ENCODE measurements at regions not wholly inside any gene's neighbourhood (a gene's known extent, or its start where the extent isn't known, plus 50 kb on each side); places are given as distances from the start of the nearest gene placed in this dataset.

DNA sequence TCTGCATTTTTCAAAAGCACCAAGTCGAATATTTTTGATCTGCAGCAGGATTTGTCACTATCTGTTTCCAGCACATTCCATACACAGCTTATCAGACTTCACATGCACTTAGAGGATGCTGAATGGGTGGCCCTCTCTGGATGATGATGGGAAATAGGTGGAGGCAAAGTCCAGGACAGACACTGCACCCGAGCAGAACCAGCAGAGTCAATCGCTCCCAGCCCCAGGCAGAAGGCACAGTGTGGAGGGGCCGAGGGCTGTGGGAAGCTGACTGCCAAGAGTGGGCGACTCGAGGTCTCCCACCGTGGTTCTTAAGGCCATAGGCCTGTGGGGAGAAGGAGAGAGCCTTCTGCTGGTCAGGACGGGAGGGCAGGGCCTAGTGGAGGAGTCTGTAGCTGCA lies 490.2 kb upstream of the MGMT start:
- DNase-seq (ENCODE audit: low spot score): no peak

DNA sequence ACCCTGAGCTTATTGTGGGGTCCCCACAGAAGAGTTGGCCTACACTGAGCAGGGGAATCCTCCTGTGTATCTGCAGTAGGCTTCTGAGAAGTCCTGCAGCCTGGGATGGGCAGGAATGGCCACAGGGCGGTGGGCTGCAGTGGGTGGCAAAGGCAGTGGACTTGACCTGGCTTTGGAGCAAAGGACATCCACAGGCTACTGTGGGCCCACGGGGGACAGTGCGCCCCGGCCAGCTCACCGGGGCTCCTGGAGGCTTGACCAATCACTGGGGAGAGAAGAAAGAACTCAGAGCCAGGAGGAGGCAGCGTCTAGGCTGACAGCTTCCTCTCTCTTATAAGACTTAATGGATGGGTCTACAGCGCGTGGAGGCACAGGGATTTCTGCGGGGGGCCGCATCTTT lies 488.8 kb upstream of the MGMT start:
- no peak for DNase-seq (ENCODE audit: low spot score)

DNA sequence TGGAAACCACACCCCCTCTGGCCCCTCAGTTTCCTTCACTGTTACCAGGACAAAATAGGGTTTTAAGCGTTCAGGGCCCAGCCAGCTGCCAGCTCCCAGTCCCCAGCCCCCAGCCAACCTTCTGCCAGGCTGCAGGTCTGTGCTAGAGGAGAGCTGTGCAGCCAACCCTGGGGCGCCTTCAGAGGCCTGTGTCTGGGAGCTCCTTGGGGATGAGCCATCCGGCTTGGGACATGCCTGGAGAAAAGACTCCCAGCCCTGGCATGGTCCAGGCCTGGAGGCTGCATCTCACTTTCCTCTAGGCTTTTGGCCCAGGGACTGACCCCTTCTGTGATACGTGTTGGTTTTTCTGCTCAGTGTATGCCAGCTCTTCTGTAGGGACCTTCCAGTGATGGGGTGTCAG lies 487.6 kb upstream of the MGMT start:
- DNase-seq (ENCODE audit: low spot score): no peak

DNA sequence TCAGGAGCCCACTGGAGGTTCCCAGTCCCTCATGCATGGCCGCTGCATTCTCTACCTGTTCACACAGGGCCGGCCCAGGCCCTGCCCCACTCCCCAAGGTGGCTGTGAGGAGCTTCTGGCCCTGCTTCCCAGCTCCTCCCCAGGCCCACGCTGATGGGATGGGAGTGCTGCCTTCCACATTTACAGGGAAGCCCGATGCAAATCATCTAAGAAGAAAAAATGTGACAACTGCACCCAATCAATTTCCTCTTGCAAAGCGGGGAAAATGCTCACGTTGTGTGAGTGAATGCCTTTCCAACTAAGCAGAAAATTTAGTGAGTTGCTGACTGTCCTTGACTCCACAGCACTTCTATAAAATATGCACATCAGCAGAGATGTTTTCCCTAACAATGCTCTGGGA lies 485.8 kb upstream of the MGMT start:
- DNase-seq (ENCODE audit: low spot score): no peak

DNA sequence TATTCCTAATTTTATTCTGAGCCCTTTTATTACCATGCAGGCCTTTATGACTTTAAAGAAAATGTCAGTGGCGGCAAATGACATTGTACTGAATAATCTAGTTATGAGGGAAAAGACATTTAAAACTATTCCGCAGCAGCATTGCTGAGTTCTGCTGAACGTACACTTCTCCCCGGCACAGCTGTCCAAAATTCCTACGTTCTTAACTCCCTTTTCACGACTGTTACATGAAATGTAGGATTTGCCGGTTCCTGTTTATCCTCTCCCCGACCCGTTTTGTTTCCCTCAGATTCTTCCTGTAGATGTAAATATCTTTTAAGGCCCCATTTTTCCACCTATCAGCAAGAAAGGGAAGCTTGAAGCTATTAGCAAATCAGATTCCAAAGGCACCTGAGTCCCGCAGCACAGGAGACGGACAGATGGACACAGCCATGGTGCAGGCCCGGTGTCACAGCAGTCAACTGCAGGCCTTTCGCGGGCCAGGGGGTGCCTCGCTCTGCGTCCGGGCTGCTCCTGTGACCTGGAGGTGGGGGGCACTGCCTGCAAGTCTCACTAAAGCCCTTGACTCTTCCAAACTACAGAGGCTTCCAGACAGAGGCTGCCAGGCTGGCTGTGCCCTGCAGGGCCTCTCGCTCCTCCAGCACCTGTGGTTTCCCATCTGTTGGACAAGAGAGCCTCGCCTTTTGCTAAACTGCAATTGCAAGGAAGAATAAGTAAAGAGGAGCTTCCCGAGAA lies 485.0 kb upstream of the MGMT start:
- DNase-seq (ENCODE audit: low spot score): no peak

DNA sequence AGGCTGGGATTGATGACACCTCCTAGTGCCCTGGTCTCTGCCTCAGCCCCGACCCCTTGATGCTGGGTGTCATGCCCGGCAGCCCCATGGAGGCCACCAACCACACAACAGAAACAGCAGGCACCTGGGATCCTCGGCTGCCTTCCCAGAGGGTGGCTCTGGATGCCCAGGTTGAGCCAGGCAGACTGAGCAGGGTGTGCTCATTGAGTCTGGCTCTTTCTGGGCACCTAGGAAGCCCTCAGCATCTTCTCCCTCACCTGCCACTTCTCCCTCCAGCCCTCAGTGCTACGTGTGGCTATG lies 484.5 kb upstream of the MGMT start:
- DNase-seq (ENCODE audit: low spot score): no peak

DNA sequence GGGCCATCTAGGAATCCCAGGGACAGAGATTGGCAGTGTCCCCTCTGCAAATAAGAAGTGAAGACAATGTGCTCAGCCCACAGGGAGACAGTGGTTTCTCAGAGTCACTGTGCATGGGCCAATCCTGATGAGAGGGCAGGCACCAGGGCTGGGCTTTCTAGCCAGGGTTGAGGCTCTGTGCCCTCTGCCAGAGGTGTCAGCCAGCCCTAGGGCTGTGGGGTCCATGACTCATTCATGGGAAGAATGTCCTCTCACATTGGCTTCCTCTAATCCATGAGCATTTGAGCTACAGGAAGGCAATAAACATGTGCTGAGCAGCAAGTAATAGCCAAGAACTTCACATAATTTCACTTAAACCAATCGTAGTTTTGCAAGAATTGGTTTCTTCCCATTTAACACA lies 482.0 kb upstream of the MGMT start:
- no peak for DNase-seq (ENCODE audit: low spot score)

DNA sequence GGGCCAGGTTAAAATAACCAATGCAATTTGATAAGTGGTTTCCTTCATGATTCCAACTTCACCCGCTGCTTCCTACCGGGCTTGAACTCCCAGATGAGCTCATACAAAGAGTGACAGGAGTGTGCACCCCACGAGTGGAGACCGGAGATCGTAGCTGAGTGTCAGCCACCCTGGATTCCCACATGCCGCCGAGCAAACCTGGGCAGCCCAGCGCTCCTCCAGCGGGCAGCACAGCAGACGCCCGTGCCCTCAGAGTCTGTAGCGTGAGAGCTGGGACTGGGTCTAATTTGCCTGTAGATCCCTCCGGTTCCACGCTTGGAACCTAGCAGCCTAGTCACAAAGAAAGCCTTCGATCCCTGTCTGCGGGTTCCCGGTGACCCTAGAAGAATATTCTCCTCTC lies 476.1 kb upstream of the MGMT start:
- no peak for DNase-seq (ENCODE audit: low spot score)

DNA sequence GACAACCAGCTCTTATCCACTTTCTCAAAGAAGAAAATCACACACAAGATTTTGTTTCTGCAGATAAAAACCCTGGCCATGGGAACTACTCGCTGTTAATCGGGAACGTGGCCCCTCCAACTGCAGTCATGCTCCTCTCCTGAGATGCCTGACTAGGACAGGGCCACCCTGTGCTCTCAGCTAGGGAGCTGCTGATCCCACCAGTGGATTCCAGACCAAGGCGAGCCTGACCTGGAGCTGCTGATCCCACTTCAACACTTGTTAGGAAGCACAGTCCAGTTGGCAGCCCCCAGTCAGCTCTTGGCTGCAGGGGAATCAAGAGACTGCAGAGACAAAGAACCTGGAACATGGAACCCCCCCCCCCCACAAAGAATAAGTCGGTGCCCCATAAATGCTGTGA lies 474.3 kb upstream of the MGMT start:
- no peak for DNase-seq (ENCODE audit: low spot score)

DNA sequence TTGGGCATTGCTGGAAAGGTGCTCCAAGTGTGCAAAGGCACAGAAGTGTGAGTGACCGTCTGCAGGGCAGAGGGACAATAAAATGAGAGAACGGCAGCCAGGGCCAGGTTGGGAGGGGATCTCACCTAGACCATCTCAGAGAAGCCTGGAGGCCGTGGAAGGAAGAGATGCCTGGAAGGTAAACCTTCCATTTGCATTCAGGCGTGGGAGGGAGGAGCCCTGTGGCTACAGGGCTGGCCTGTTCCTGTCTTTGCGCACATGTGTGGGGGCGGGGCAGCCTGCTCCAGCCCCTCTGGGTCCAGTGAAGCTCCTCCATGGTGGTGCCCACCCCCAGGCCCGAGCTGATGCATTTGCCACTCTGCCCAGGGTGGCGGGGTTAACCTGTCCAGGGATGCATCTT lies 473.6 kb upstream of the MGMT start:
- DNase-seq (ENCODE audit: low spot score): no peak

DNA sequence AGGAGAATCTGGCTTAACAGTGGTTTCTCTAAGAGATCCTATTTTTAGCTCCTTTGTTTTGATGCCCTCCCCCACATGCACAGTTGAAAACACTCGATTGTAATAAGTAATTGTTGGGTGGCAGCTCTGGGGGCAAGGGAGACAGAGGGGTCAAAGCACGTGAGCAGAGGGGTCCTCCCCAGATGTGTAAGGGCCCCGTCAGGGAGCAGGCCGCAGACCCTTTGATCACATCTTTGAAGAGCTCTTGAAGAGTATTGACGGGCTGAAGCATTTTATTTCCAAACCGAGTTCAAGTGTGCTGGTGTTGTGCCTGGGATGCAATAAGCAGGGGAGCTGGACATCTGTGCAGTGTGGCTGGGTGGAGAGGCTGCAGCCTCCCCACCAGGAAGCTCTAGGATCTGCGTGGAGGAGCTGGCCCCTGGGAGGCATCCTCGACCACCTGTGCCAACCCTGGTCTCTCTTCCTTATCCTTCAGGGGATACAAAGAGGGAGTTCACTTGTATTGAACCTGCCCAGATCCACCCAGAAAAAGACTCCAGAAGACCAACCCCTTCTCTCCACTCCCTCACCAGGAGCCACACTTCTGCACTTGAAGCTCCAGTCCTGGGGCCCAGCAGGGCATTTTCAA lies 473.0 kb upstream of the MGMT start:
- DNase-seq (ENCODE audit: low spot score): no peak

DNA sequence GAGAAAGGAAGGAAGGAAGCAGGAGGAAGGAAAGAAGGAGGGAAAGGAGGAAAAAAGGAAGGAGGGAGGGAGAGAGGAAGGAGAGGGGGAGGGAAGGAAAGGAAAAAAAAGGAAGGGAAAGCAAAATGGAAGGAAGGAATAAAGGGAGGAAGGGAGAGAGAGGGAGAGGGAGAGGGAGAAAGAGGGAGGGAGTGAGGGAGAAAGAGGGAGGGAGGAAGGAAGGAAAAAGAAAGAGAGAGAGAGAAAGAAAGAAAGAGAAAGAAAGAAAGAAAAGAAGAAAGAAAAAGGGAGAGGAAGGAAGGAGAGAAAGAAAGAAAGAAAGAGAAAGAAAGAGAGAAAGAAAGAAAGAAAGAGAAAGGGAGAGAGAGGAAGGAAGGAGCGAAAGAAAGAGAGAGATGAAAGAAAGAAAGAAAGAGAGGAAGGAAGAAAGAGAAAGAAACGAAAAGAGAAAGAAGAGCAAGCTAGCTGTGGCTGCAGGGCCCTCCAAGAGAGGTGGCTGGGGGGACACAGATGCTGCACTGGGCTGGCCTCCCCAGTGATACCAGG lies 472.4 kb upstream of the MGMT start:
- DNase-seq (ENCODE audit: low spot score): no peak

DNA sequence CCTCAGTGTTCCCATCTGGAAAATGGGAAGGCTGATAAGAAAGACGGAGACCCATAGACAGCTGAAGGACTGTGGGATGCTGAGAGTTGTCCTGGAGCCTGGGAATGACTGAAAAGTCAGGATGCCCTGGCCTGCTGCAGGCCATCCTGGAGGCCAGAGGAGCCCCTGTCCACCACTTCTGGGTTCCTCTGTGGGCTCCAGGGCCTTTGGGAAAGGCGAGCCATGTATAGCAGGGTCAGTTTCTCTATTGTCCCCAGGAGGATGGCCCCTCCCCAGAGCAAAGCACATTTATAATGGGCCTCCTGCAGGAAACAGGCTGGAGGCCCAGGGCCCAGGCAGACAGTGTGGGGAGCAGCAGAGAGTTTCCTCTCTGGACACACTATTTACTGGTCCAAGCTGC lies 471.4 kb upstream of the MGMT start:
- DNase-seq (ENCODE audit: low spot score): no peak

DNA sequence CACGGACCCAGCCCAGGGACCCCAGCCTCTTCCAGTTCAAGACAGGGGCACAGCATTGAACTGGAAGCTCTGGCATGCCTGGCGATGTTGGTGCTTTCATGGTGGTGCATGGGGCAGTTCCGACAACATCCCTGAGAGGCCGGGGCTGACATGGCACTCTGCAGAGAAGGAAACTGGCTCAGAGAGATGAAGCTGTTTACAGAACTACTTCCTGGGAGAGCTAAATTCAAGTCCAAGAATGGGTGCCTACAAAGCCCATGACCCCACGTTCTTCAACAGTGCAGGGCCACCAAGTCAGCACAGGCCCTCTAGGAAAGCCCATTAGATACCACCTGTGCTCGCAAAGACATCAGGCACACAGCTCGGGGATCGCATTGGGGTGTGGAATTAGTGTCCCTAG lies 470.9 kb upstream of the MGMT start:
- DNase-seq (ENCODE audit: low spot score): no peak

DNA sequence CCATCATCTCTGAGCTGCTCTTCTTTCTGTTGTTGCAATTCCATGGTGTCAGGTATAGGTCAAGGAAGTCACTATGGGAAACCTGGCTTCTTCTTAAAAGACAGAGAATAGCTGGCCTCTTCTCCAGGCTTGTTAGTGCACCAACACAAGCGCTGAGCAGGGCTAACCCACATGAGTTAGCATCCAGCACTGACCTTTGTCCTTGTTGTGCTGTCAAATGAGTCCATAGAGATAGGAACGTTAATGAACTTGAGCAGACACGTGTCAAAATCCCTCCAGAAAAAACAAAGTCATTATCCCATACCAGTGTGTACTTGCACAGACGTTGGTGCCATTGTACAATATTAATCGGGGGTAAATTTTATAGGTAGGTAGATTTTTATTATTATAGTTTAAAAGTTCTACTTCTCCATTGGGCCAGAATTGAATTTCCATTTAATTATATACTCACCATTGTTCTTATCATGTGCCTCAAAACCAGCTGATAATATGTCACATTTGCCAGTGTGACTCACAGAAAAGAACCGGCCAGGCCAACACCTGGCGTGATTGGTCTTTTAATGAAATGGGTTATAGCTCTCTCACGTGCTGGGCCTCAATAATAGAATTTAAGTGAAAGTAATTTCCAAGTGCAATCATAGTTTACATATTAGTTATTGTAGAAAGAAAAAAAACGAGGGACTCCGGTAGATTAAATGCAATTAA lies 468.8 kb upstream of the MGMT start:
- no peak for DNase-seq (ENCODE audit: low spot score)

DNA sequence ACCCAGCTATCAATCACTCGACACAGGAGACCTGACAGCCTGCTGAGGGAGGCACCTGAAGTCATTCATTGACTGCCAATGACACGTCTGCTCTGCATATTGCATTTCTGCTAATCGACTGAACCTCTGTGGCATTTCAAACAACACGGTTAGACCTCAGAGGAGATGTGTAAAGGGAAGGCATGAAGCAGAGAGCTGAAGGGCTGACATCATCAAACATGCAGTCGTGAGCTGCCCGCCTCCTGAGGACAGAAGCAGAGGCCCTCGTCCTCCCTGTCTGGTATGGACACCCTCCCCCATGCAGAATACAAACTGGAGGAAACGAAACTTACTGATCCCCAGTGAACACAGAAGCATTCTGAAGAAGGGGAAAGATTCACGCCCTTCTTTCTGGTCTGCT lies 462.6 kb upstream of the MGMT start:
- no peak for DNase-seq (ENCODE audit: low spot score)

DNA sequence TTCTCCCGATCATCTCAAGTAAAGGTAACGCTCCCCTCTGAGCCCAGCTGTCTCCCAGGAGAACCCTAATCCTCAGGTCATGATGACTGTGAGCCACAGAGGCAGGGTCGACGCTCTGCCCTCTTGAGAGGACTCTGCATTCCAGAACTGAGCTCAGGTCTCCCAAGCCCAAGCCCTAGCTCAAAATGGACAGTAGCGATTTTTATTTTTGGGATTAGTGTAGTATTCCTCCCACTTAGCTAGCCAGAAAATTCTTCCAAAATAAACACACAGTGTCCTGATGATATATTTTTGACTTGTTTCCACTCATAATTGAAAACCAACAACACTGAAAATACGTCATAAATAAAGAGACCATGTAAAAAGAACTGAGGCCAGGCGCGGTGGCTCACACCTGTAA lies 462.0 kb upstream of the MGMT start:
- DNase-seq (ENCODE audit: low spot score): no peak

DNA sequence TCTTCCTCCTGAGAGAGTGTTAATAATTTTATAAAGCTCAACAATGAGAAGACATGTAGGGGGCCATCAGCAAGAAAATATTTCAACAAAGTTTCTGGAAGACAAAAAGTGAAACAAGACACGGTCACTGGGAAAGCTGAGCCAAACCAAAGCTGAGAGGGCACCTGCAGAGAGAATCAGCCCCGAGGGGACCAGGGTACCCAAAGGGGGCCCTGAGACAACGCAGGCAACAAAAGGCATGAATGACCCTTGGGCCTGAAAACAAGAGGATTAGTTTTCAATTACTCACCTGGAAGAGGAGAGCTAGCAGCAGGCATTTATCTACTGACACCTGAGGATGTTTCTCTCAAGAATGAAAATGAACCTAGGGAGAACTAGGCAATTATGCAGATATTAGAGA lies 461.2 kb upstream of the MGMT start:
- no peak for DNase-seq (ENCODE audit: low spot score)

DNA sequence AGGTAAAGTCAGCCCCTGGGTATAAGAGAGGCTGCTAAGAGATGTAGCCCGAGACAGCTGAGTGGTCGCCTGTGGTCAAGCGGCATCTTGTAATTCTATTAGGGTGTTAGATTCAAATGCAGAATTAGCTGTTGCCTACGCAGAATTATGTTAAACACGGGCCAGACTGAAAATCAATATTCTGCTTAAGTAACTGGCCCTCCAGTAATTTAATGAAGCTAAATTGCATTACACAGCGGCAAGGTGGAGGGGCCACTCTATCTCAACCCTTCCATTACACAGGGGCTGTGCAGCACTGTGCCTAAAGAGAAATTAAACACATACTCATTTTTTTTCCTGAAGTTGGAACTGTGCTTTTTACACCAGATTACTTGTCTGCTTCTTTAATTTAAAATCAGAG lies 448.5 kb upstream of the MGMT start:
- DNase-seq (ENCODE audit: low spot score): no peak

DNA sequence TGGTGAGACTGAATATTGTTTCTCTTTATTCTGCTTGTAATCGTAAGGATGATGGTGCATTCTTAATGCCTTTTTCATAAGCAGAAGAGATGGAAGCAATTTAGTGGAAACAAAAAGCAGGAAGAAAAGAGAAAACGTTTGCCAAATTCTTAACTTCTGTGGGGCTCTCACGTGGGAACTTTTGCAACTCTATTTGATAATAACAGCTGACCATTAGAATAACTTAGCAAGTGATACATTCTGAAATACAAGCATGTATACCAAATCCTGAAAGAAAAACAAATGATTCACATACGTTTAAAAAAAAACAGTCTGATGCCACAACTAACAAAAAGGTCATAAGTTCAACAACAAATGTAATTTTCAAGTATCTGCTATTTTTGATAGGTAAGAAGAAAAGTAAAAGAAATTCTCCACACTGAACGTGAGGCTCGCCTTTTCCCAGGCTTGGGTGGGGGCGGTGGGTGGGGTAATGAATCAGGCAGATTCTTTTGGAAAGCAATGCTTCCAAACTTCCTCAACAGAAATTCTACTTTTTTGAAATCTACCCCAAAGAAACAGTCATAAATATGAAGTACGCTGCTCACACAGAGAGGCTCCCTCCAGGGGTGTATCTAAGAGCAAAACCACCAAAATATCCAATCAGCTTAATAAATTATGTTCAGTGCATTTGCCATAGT lies 446.2 kb upstream of the MGMT start:
- no peak for DNase-seq (ENCODE audit: low spot score)

DNA sequence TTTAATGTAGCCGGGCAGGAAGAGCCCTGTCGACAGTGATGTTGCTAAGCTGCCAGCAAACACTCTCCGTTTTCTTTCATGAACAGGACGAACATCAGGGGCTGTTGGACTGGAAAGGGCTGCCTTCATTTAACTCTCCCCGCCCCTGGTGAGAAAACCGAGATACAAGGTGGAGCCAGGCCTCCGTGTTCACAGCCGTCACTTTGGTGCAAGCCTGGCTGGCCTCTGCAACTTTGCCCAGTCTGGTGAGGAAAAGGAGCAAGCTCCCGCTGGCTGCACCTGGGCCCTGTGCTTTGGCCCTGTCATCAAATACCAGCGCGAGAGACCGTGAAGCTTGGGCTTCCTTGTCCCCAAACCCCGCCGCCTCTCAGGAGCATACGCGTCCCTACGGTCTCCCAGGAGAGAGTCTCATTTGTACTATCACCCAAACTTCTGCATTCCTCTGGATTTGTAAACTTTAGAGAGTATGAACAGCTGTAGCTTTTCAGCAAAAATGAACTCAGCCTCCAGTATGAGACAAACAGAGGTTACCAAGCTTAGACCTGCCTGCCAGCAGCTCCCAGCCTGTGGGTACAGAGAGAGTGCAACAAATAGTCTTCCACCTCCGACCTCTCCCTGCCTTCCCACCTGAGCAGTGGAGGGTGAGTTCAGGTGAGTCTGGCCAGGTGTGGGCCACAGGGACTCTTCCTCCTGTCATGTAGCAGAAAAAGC lies 445.3 kb upstream of the MGMT start:
- no peak for DNase-seq (ENCODE audit: low spot score)

DNA sequence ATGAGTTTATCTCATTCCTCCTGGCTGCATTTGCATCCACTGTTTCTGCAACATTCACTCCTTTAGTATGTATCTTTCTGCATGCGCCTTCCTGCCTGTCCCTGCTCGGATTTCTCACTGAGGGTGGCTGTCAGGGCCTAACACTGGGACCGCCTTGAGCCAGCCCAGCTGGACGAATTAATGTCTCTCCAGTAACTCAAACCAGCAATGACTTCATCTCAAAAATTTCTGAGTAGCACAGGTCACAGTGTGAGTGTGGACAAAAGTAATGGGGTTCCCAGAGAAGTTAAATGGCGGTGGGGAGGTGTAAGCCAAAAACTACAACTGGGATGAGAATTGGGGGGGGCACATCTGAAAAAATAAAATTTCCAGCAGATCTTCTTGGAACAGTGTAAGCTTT lies 444.0 kb upstream of the MGMT start:
- DNase-seq (ENCODE audit: low spot score): no peak
